HG03103 (cell line): ENCODE measurements at regions not wholly inside any gene's neighbourhood (a gene's known extent, or its start where the extent isn't known, plus 50 kb on each side); places are given as distances from the start of the nearest gene placed in this dataset.
"Not testable (repeated sequence)": the region's sequence is repeated elsewhere in the genome, so short reads cannot be mapped to it uniquely, and the experiment has no call there.

Source experiments
- ATAC-seq: cut with Tn5 transposase; IDR thresholded peaks from one replicate; pipeline ENCODE4 v1.9.1; 2021; ENCODE audit warnings: low read depth; ENCODE audit not compliant: unreplicated experiment

- no peak for ATAC-seq
Measured at GRCh38 chr7:13792208-13792607, 197.3 kb downstream of the ETV1 start.

- no peak for ATAC-seq
Measured at GRCh38 chr7:13793926-13794325, 195.5 kb downstream of the ETV1 start.

GRCh38 chr7:13794581-13794980 lies 194.9 kb downstream of the ETV1 start:
- no peak for ATAC-seq

GRCh38 chr7:13797545-13797944 lies 191.9 kb downstream of the ETV1 start:
- no peak for ATAC-seq

GRCh38 chr7:13800694-13801448 lies 188.6 kb downstream of the ETV1 start:
- ATAC-seq = no peak

GRCh38 chr7:13801669-13802068 lies 187.8 kb downstream of the ETV1 start:
- ATAC-seq = no peak

GRCh38 chr7:13802651-13803050 lies 186.8 kb downstream of the ETV1 start:
- no peak for ATAC-seq

GRCh38 chr7:13803134-13803533 lies 186.3 kb downstream of the ETV1 start:
- ATAC-seq = no peak

GRCh38 chr7:13806089-13806867 lies 183.2 kb downstream of the ETV1 start:
- not testable (repeated sequence) for ATAC-seq

- not testable (repeated sequence) for ATAC-seq
Measured at GRCh38 chr7:13817230-13817629, 172.2 kb downstream of the ETV1 start.

GRCh38 chr7:13821152-13821787 lies 168.2 kb downstream of the ETV1 start:
- no peak for ATAC-seq

- no peak for ATAC-seq
Measured at GRCh38 chr7:13822678-13823077, 166.8 kb downstream of the ETV1 start.

GRCh38 chr7:13826752-13827151 lies 162.7 kb downstream of the ETV1 start:
- ATAC-seq = no peak

GRCh38 chr7:13827716-13828115 lies 161.8 kb downstream of the ETV1 start:
- ATAC-seq = no peak

GRCh38 chr7:13829231-13829630 lies 160.2 kb downstream of the ETV1 start:
- no peak for ATAC-seq

- no peak for ATAC-seq
Measured at GRCh38 chr7:13829914-13830900, 159.3 kb downstream of the ETV1 start.

GRCh38 chr7:13832346-13832745 lies 157.1 kb downstream of the ETV1 start:
- no peak for ATAC-seq

GRCh38 chr7:13834328-13834761 lies 155.1 kb downstream of the ETV1 start:
- no peak for ATAC-seq

GRCh38 chr7:13835442-13835841 lies 154.0 kb downstream of the ETV1 start:
- ATAC-seq = no peak

GRCh38 chr7:13839063-13839462 lies 150.4 kb downstream of the ETV1 start:
- ATAC-seq = no peak
